Breast epithelium (tissue), 3 donors: ENCODE measurements at regions not wholly inside any gene's neighbourhood (a gene's known extent, or its start where the extent isn't known, plus 50 kb on each side); places are given as distances from the start of the nearest gene placed in this dataset.

Experiments
- POLR2A ChIP-seq: fragments of 450-650 bp; IDR thresholded peaks from one replicate; pipeline ENCODE4 v1.6.1; 2016; ENCODE audit warnings: antibody characterized with exemption, mild to moderate bottlenecking, moderate library complexity
- POLR2AphosphoS5 ChIP-seq, 3 donors: sonication (generic); formaldehyde crosslinking; IDR thresholded peaks; one replicate each; pipeline ENCODE4 v1.6.1; 2017; ENCODE audit warnings: antibody characterized with exemption in 3 of 3
- TF ChIP-seq, protein P1 (sequence below), 3 donors: fragments of 450-650 bp; IDR thresholded peaks; one replicate each; pipeline ENCODE4 v1.5.1; 2016 to 2017; ENCODE audit warnings: antibody characterized with exemption in 3 of 3, mild to moderate bottlenecking in 3 of 3, moderate library complexity in 3 of 3

DNA sequence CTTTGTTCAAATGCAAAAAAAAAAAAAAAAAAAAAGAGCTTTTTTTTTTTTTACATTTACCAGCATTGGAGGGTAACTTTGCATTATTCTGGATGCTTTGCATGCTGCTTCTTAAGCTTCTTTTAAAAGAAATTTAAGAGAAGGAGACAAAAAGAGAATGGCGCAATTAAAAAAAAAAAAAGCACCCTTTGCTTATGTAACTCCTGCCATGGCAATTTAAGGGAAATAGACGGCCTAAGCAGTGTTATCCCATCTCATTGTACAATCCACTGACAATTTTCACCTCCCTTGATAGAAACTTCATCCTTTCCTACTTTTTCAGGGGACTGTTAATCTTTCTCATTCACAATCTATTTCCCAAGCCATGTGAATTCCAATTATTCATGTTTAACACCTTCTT is 129.8 kb downstream of the KCTD12 start:
- TF ChIP-seq, protein P1, sequence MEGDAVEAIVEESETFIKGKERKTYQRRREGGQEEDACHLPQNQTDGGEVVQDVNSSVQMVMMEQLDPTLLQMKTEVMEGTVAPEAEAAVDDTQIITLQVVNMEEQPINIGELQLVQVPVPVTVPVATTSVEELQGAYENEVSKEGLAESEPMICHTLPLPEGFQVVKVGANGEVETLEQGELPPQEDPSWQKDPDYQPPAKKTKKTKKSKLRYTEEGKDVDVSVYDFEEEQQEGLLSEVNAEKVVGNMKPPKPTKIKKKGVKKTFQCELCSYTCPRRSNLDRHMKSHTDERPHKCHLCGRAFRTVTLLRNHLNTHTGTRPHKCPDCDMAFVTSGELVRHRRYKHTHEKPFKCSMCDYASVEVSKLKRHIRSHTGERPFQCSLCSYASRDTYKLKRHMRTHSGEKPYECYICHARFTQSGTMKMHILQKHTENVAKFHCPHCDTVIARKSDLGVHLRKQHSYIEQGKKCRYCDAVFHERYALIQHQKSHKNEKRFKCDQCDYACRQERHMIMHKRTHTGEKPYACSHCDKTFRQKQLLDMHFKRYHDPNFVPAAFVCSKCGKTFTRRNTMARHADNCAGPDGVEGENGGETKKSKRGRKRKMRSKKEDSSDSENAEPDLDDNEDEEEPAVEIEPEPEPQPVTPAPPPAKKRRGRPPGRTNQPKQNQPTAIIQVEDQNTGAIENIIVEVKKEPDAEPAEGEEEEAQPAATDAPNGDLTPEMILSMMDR (IDR thresholded peaks at IDR 0.05) = no peak
- no peak for TF ChIP-seq POLR2AphosphoS5 (IDR thresholded peaks at IDR 0.05)
- no peak for TF ChIP-seq POLR2A
